ENCODE measurements at regions not wholly inside any gene's neighbourhood (a gene's known extent, or its start where the extent isn't known, plus 50 kb on each side); places are given as distances from the start of the nearest gene placed in this dataset.

GRCh38 chr15:36239509-36239908, 339.9 kb upstream of the CDIN1 start:
- no peak for DNase-seq
- no peak overlapping the region for H2BK12ac ChIP-seq (ENCODE audit: insufficient read length, low read depth, low read length)
- H3K14ac ChIP-seq (ENCODE audit: insufficient read depth, low read length), result no peak overlapping the region
- no peak overlapping the region for H3K56ac ChIP-seq (ENCODE audit: insufficient read length, low read depth, low read length)
- H3K4me1 Mint-ChIP-seq, result no peaks in the 10 kb centered on the region
- no peak overlapping the region for H3K18ac ChIP-seq (ENCODE audit: insufficient read length, low read depth, low read length)
- peaks cover 5 to 9% (median 6%) of the 10 kb centered on the region in 3 experiments; a peak in 4 of 7 replicates for H3K36me3 Mint-ChIP-seq (ENCODE audit: insufficient read depth in 1 of 3, low read depth in 3 of 3)
- no peaks in the 10 kb centered on the region for H3K4me1 ChIP-seq (ENCODE audit: insufficient read depth, low read length)
- no peak overlapping the region for H3K9ac ChIP-seq (ENCODE audit: extremely low read depth, insufficient read length, low read length)
- no peak overlapping the region for H3T11ph ChIP-seq (ENCODE audit: low read length)
- no peak overlapping the region for H3K4ac ChIP-seq (ENCODE audit: low read depth, low read length)
- no peaks in the 10 kb centered on the region for H3K23me2 ChIP-seq (ENCODE audit: insufficient read length, low read depth, low read length, poor library complexity, severe bottlenecking)
- no peaks in the 10 kb centered on the region for H3K79me2 ChIP-seq (ENCODE audit: insufficient read depth, low read length)
- H2BK120ac ChIP-seq (ENCODE audit: low read depth, low read length, poor library complexity, severe bottlenecking), result no peak overlapping the region
- H3K23ac ChIP-seq (ENCODE audit: insufficient read length, low read depth, low read length), result no peak overlapping the region
- no CpG with 5 or more reads among the region's 1 CpG for WGBS (ENCODE audit: extremely low coverage, insufficient read length, low lambda C conversion rate)
- TF ChIP-seq CTCF (conservative IDR thresholded peaks at IDR 0.05), result no peak
- H3K4me2 ChIP-seq (ENCODE audit: insufficient read depth, insufficient read length, low read length), result no peak overlapping the region
- H4K20me1 ChIP-seq (ENCODE audit: control insufficient read depth, insufficient read depth, insufficient read length), result no peaks in the 10 kb centered on the region
- H3K27ac ChIP-seq (ENCODE audit: insufficient read length, low read depth, low read length), result no peak overlapping the region
- no peak overlapping the region for H2BK15ac ChIP-seq (ENCODE audit: low read depth, low read length)
- H2BK20ac ChIP-seq (ENCODE audit: low read depth, low read length, poor library complexity, severe bottlenecking), result no peak overlapping the region
- no peak overlapping the region for H4K8ac ChIP-seq (replicated peaks; ENCODE audit: insufficient read length, low read depth, low read length)
- H2BK5ac ChIP-seq (ENCODE audit: insufficient read length, low read length), result no peak overlapping the region
- no peaks in the 10 kb centered on the region for H3K79me1 ChIP-seq (ENCODE audit: insufficient read depth, low read depth, low read length, poor library complexity, severe bottlenecking)
- H2AFZ ChIP-seq (ENCODE audit: low read length), result no peak overlapping the region
- no peak overlapping the region for H3K4me3 Mint-ChIP-seq
- no peak overlapping the region for H3K27ac Mint-ChIP-seq
- no peak overlapping the region for H4K91ac ChIP-seq (ENCODE audit: insufficient read length, low read depth, low read length)
- no peaks in the 10 kb centered on the region for H3K9me3 ChIP-seq (ENCODE audit: control insufficient read depth, low read depth, low read length)
- no peaks in the 10 kb centered on the region for H3K27me3 Mint-ChIP-seq (ENCODE audit: low read depth)
- H3K27me3 ChIP-seq (ENCODE audit: insufficient read depth, low read length), result no peaks in the 10 kb centered on the region
- no peak overlapping the region for H2AK5ac ChIP-seq (ENCODE audit: insufficient read length, low read length)
- no peak overlapping the region for H4K5ac ChIP-seq (ENCODE audit: insufficient read length, low read depth, low read length)
- H3K9me3 Mint-ChIP-seq, result peaks cover 9 to 15% of the 10 kb centered on the region in 2 experiments; a peak in 4 of 5 replicates

All from H9 (cell line).